H9 (cell line): ENCODE measurements at regions not wholly inside any gene's neighbourhood (a gene's known extent, or its start where the extent isn't known, plus 50 kb on each side); places are given as distances from the start of the nearest gene placed in this dataset.

Experiments
- DNase-seq: peaks from one replicate; pipeline ENCODE4 v3.0.0-alpha.2; 2017
- H2AFZ ChIP-seq: one replicate; pipeline ENCODE4 v1.6.1; 2013; ENCODE audit warnings: mild to moderate bottlenecking, low read length, control low read depth, moderate library complexity
- H2AK5ac ChIP-seq: 2 replicates; pipeline ENCODE4 v1.6.1; 2013; ENCODE audit warnings: low read length, control low read depth, mixed read lengths; ENCODE audit not compliant: insufficient read length
- H2BK120ac ChIP-seq: one replicate; pipeline ENCODE4 v1.6.1; 2013; ENCODE audit warnings: low read depth, mild to moderate bottlenecking, low read length, control low read depth, inconsistent platforms; ENCODE audit not compliant: poor library complexity, severe bottlenecking
- H2BK12ac ChIP-seq: 2 replicates; pipeline ENCODE4 v1.6.1; 2013; ENCODE audit warnings: low read length, control low read depth, mixed read lengths, low read depth; ENCODE audit not compliant: insufficient read length
- H2BK15ac ChIP-seq: 2 replicates; pipeline ENCODE4 v1.6.1; 2013; ENCODE audit warnings: low read depth, low read length, control low read depth
- H2BK20ac ChIP-seq: one replicate; pipeline ENCODE4 v1.6.1; 2013; ENCODE audit warnings: low read depth, mild to moderate bottlenecking, low read length, control low read depth, inconsistent platforms; ENCODE audit not compliant: poor library complexity, severe bottlenecking
- H2BK5ac ChIP-seq: 2 replicates; pipeline ENCODE4 v1.6.1; 2013; ENCODE audit warnings: low read length, control low read depth, mixed read lengths; ENCODE audit not compliant: insufficient read length
- H3K14ac ChIP-seq: 2 replicates; pipeline ENCODE4 v1.6.1; 2013; ENCODE audit warnings: low read length, control low read depth; ENCODE audit not compliant: insufficient read depth
- H3K18ac ChIP-seq: 2 replicates; pipeline ENCODE4 v1.6.1; 2013; ENCODE audit warnings: low read depth, mild to moderate bottlenecking, mixed read lengths, low read length, control low read depth; ENCODE audit not compliant: insufficient read length
- H3K23ac ChIP-seq: 2 replicates; pipeline ENCODE4 v1.6.1; 2013; ENCODE audit warnings: low read length, control low read depth, mixed read lengths, low read depth; ENCODE audit not compliant: insufficient read length
- H3K23me2 ChIP-seq: 2 replicates; pipeline ENCODE4 v1.6.1; 2013; ENCODE audit warnings: low read depth, mild to moderate bottlenecking, mixed read lengths, low read length, control low read depth; ENCODE audit not compliant: insufficient read length, poor library complexity, severe bottlenecking
- H3K27ac ChIP-seq: 2 replicates; pipeline ENCODE4 v1.5.1; 2013; ENCODE audit warnings: low read length, control low read depth, mixed read lengths, low read depth; ENCODE audit not compliant: insufficient read length
- H3K27me3 ChIP-seq: 2 replicates; pipeline ENCODE4 v1.6.1; 2013; ENCODE audit warnings: low read length, control low read depth, inconsistent platforms; ENCODE audit not compliant: insufficient read depth
- H3K4ac ChIP-seq: 2 replicates; pipeline ENCODE4 v1.6.1; 2013; ENCODE audit warnings: low read depth, mild to moderate bottlenecking, control low read depth, inconsistent platforms, low read length, moderate library complexity
- H3K4me1 ChIP-seq: 2 replicates; pipeline ENCODE4 v1.6.1; 2013; ENCODE audit warnings: low read length, control low read depth, inconsistent platforms; ENCODE audit not compliant: insufficient read depth
- H3K4me2 ChIP-seq: 2 replicates; pipeline ENCODE4 v1.6.1; 2013; ENCODE audit warnings: low read length, control low read depth, mixed read lengths; ENCODE audit not compliant: insufficient read length, insufficient read depth
- H3K56ac ChIP-seq: 2 replicates; pipeline ENCODE4 v1.6.1; 2013; ENCODE audit warnings: low read depth, mild to moderate bottlenecking, mixed read lengths, low read length, control low read depth; ENCODE audit not compliant: insufficient read length
- H3K79me1 ChIP-seq: 2 replicates; pipeline ENCODE4 v1.6.1; 2013; ENCODE audit warnings: low read depth, mild to moderate bottlenecking, moderate library complexity, low read length, control low read depth, inconsistent platforms; ENCODE audit not compliant: insufficient read depth, poor library complexity, severe bottlenecking
- H3K79me2 ChIP-seq: 2 replicates; pipeline ENCODE4 v1.6.1; 2013; ENCODE audit warnings: low read length, control low read depth, inconsistent platforms; ENCODE audit not compliant: insufficient read depth
- H3K9ac ChIP-seq: 2 replicates; pipeline ENCODE4 v1.6.1; 2013; ENCODE audit warnings: low read length, control low read depth, mixed read lengths; ENCODE audit not compliant: insufficient read length; ENCODE audit errors: extremely low read depth
- H3K9me3 ChIP-seq: one replicate; pipeline ENCODE4 v1.6.1; 2013; ENCODE audit warnings: low read depth, low read length, inconsistent platforms; ENCODE audit not compliant: control insufficient read depth
- H3T11ph ChIP-seq: one replicate; pipeline ENCODE4 v1.6.1; 2013; ENCODE audit warnings: mild to moderate bottlenecking, low read length, control low read depth, inconsistent platforms
- H4K20me1 ChIP-seq: one replicate; pipeline ENCODE4 v1.6.1; 2013; ENCODE audit not compliant: control insufficient read depth, insufficient read length, insufficient read depth
- H4K5ac ChIP-seq: 2 replicates; pipeline ENCODE4 v1.6.1; 2013; ENCODE audit warnings: low read depth, mild to moderate bottlenecking, mixed read lengths, low read length, control low read depth; ENCODE audit not compliant: insufficient read length
- H4K8ac ChIP-seq: replicated peaks from 2 replicates; pipeline ENCODE4 v1.6.1; 2013; ENCODE audit warnings: low read length, control low read depth, mixed read lengths, low read depth; ENCODE audit not compliant: insufficient read length
- H4K91ac ChIP-seq: 2 replicates; pipeline ENCODE4 v1.6.1; 2013; ENCODE audit warnings: low read depth, mild to moderate bottlenecking, moderate library complexity, mixed read lengths, low read length, control low read depth; ENCODE audit not compliant: insufficient read length
- H3K27ac Mint-ChIP-seq, 3 experiments: 2 replicates in 2 of 3; 3 replicates in 1 of 3; pipeline ENCODE4 v1.8.0; 2020 to 2021; ENCODE audit warnings: mixed read lengths in 3 of 3, mild to moderate bottlenecking in 1 of 3, moderate library complexity in 1 of 3
- H3K27me3 Mint-ChIP-seq: 2 replicates; pipeline ENCODE4 v1.8.0; 2021; ENCODE audit warnings: low read depth, mild to moderate bottlenecking, moderate library complexity, mixed read lengths
- H3K36me3 Mint-ChIP-seq, 3 experiments: 2 replicates in 2 of 3; 3 replicates in 1 of 3; pipeline ENCODE4 v1.8.0; 2020 to 2021; ENCODE audit warnings: low read depth in 3 of 3, mixed read lengths in 3 of 3; ENCODE audit not compliant: insufficient read depth in 1 of 3
- H3K4me1 Mint-ChIP-seq, 2 experiments: 2 replicates each; pipeline ENCODE4 v1.8.0; 2020; ENCODE audit warnings: mixed read lengths in 2 of 2
- H3K4me3 Mint-ChIP-seq, 2 experiments: 2 replicates in 1 of 2; 3 replicates in 1 of 2; pipeline ENCODE4 v1.8.0; 2020 to 2021; ENCODE audit warnings: mild to moderate bottlenecking in 2 of 2, mixed read lengths in 2 of 2, moderate library complexity in 1 of 2
- H3K9me3 Mint-ChIP-seq, 2 experiments: 2 replicates in 1 of 2; 3 replicates in 1 of 2; pipeline ENCODE4 v1.8.0; 2020; ENCODE audit warnings: mild to moderate bottlenecking in 2 of 2, mixed read lengths in 2 of 2, moderate library complexity in 1 of 2
- CTCF ChIP-seq: fragments of 200-600 bp; sonication (generic); conservative IDR thresholded peaks from 3 replicates; pipeline ENCODE4 v1.8.0; 2021; ENCODE audit warnings: antibody characterized with exemption, mild to moderate bottlenecking
- WGBS: extraction: QIAGEN DNeasy Blood & Tissue Kit; methylation state at CpG from one replicate; pipeline ENCODE4 v1.1.7; 2013; ENCODE audit warnings: missing lambda C conversion rate, low lambda C conversion rate, mixed read lengths; ENCODE audit not compliant: insufficient read length; ENCODE audit errors: extremely low coverage; 5-methylcytosine and 5-hydroxymethylcytosine counted together

DNA sequence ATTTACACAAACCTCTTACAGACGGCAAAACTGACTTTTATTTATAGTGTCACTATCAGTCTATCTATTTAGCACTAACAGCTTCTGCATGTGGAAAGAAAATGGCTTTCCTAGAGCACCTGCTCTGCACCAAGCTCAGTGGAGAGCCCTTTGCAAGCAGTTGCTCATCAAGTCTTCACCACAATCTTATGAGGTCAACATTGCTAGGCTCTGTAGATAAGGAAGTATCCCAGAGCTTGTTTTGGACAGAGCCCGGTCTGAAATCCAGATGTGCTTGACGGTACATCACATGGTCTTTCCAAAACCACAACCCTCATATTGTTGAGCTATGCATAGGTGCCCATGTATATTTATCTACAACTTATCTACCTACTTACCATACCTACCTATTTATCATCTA, 572.7 kb upstream of the CDH5 start:
- no peak overlapping the region for H3K56ac ChIP-seq
- no peak for TF ChIP-seq CTCF
- H2BK120ac ChIP-seq: no peak overlapping the region
- H4K91ac ChIP-seq: no peak overlapping the region
- no peaks in the 10 kb centered on the region for H4K20me1 ChIP-seq
- no peaks in the 10 kb centered on the region for H3K23me2 ChIP-seq
- H2BK20ac ChIP-seq: no peak overlapping the region
- H4K8ac ChIP-seq: no peak overlapping the region
- H3K36me3 Mint-ChIP-seq: no peaks in the 10 kb centered on the region; a peak in 1 of 7 replicates
- peaks cover 0 to 2% of the 10 kb centered on the region in 2 experiments; a peak in 1 of 5 replicates for H3K9me3 Mint-ChIP-seq
- H3K27ac Mint-ChIP-seq: no peak overlapping the region; a peak in 1 of 7 replicates
- H3K9me3 ChIP-seq: no peaks in the 10 kb centered on the region
- no peaks in the 10 kb centered on the region for H3K79me2 ChIP-seq
- H4K5ac ChIP-seq: no peak overlapping the region
- no peak overlapping the region for H3K27ac ChIP-seq
- no peak overlapping the region for H3K4me3 Mint-ChIP-seq
- no peaks in the 10 kb centered on the region for H3K4me1 Mint-ChIP-seq
- no peak overlapping the region for H3K4ac ChIP-seq
- H3K14ac ChIP-seq: no peak overlapping the region
- H2BK12ac ChIP-seq: no peak overlapping the region
- H3K4me2 ChIP-seq: no peak overlapping the region
- H2BK5ac ChIP-seq: no peak overlapping the region
- H2AFZ ChIP-seq: no peak overlapping the region
- no peaks in the 10 kb centered on the region for H3K4me1 ChIP-seq
- H2AK5ac ChIP-seq: no peak overlapping the region
- DNase-seq: no peak
- no CpG with 5 or more reads among the region's 3 CpGs for WGBS
- H3K23ac ChIP-seq: no peak overlapping the region
- H2BK15ac ChIP-seq: no peak overlapping the region
- H3K79me1 ChIP-seq: no peaks in the 10 kb centered on the region
- H3K27me3 Mint-ChIP-seq: peaks cover 2% of the 10 kb centered on the region
- H3K27me3 ChIP-seq: no peaks in the 10 kb centered on the region
- H3T11ph ChIP-seq: no peak overlapping the region
- no peak overlapping the region for H3K9ac ChIP-seq
- H3K18ac ChIP-seq: no peak overlapping the region
